NAMALWA (cell line): ENCODE measurements at regions not wholly inside any gene's neighbourhood (a gene's known extent, or its start where the extent isn't known, plus 50 kb on each side); places are given as distances from the start of the nearest gene placed in this dataset.
"Not testable (repeated sequence)": the region's sequence is repeated elsewhere in the genome, so short reads cannot be mapped to it uniquely, and the experiment has no call there.

Experiments
- DNase-seq: peaks from one replicate; pipeline ENCODE4 v3.0.0-alpha.2; 2015; ENCODE audit warnings: low spot score

DNA sequence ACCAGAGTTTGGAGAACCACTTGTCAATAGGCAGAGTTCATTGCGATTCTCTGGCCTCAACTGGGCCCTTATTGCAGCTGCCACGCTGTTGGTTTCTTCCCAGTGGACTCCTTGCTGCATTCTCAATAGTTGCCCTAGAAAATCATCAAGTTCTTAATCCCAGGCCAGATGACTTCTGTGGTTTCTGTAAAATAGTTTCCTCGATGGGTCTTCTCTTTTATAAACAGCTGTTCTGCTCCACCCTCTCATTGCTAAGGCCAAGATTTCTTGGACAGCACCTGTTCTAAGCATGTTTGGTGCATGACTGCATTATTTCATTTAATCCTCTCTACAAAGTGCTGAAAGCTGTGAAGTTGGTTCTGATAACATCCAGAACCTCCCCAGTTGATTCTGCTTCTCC, 131.0 kb downstream of the BCL2L11 start:
- no peak for DNase-seq

DNA sequence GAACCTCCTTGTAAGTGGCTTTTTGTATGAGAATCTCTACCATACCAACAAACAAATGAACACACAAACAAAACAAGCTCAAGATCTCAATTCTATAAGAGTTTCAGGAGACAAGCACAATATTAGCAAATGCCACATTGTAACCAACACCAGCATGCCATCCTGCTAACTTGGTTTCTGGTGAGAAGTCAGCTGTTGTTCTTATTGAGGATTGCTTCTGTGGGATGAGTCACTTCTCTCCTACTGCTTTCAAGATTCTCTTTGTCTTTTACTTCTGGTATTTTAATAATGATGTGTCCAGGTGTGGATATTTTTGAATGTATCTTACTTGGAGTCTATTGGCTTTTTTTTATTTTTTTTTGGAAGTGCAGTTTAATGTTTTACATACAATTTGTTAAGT, 131.7 kb downstream of the BCL2L11 start:
- no peak for DNase-seq

DNA sequence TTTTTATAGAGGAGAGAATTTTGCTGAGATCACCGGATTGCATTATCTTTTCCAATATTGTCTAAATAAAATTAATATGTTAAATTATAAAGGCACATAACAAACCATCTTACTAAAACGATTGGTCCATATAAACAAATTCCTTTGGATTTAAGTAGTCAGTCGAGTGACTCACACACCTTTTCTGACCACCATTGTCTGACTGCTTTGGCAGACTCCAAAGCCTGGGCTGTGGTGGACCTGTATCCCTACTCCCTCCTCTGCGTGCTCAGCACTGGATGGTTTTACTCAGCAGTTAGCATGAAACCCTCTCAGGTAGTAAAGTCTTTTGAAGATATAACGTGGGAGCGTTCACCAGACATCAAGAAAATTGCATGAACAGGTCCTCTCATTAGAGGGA, 134.2 kb downstream of the BCL2L11 start:
- DNase-seq, result not testable (repeated sequence)

DNA sequence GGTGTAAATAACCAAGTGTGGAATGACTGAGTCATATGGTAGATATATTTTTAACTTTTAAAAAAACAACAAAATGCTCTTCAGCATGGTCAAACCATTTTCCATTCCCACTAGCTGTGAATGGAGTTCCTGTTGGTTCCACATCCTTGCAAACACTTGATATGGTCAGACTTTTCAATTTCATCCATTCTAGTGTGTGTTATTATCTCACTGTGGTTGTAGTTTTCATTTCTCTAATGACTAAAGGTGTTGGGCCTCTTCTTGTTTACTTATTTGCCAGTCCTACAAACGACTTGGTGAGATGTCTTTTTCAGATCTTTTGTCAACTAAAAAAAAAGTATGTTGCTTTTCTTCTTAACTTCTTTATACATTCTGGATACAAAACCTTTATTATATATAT, 135.9 kb downstream of the BCL2L11 start:
- DNase-seq, result not testable (repeated sequence)

DNA sequence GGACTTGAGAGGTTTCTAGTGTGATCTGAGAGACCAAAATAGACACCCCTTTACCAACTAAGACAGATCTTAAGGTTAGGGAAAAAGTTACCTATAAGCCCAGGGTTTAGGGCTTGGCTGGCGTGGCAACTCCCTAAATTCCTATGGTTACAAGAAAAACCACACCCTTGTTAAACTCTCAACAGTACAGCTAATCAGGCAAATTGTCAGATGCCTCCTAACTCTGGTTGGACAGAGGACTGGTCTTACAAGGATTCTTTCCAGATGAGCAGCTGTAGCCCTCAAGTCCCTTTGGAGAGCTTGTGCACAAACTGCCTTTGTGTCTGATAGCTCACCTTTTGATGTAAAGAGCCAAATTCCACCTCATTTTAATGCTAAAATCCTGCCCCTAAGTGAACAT, 136.9 kb downstream of the BCL2L11 start:
- not testable (repeated sequence) for DNase-seq

- not testable (repeated sequence) for DNase-seq
These were observed 137.6 kb downstream of the BCL2L11 start for GRCh38 chr2:111258318-111258717.

- DNase-seq, result not testable (repeated sequence)
These were observed 142.1 kb downstream of the BCL2L11 start for GRCh38 chr2:111262627-111263379.

DNA sequence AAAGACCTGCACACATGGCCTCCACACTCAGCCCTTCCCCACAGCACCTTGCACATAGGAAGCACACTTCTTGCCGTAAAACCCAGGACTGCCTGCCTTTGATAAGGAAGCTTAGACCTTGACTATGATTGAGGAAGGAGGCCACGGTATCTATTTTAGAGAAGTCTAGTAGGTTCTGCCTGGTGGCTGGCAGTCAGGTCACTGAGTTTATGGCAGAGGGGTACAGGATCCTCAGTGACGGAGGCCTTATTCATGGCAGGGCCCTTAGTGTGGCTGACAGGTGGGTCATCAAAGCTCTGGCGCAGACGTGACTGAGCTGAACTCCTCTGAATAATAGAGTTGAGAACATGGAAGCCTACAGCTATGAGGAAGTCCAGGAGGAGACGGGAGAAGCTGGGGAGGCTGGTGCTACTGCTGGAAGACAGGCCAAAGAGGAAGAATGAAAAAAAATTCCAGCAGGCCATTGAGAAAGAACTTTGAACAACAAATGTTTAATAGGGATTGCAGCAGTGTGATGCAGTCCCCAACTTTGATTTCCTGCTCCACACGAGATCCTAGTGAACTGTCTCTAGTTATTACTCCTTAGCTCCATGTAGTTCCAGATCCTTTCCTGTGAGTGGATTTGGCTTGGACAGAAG, 142.8 kb downstream of the BCL2L11 start:
- DNase-seq, result not testable (repeated sequence)

- DNase-seq, result not testable (repeated sequence)
These were observed 144.2 kb downstream of the BCL2L11 start for GRCh38 chr2:111264956-111265355.

DNA sequence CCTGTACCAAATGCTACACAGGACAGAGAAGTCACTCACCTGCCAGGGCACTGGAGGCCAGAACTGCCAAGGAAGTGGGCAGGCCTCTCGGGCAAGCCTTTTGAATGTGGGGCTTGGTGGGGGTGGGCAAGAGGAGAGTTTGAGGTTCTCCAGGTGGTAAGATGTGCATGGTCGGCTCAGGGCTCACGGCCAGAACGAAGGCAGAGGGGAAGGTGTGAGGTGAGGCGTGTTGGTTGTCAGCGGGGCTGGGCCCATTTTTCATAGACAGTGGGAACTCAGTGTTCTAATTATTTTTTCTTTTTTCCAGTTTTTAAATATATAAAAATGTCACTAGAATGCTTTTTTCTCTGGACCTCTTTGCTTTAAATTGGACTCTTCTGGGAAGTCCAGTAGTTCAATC, 145.8 kb downstream of the BCL2L11 start:
- not testable (repeated sequence) for DNase-seq

DNA sequence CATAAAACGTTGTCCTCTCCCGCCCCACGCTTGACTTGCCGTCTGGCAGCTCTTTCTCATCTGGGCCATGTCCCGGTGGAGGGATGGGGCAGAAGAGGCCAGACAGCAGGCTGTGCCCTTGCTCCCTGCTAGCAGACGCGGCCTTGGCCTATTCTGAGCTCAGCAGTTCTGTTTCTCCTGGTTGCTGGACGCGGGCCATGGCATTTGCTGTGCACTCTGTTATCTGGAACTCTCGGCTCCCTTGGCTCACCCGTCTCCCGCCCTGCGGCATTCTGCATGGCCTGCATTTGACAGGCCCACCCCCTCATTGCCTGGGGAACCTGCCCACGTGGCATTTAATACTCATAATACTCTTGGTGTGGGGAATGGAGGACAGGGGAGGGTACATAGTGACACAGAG, 146.3 kb downstream of the BCL2L11 start:
- DNase-seq, result not testable (repeated sequence)

DNA sequence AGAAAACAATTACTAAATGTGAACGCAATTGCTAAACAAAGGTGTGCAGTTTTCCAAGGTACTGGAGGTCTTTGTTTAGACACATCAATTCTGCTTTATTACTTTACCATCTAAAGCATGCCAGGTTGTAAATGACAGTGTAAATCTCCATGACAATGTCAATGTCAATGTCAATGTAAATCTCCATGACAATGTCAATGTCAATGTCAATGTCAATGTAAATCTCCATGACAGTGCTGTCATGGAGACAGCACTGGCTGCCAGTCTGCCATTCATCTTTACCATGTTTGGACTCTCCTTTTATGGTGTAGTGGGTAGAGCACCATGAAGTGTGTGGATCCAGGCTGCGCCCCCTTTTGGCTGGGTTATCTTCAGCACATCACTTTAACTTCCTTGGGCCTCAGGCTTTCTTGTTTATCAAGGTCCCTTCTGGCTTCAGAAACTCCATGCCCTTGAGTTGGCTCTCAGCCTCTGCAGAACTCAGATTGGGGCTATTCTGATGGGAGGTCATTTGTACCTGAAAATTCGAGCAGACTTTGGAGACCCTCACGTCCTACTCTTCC, 149.1 kb downstream of the BCL2L11 start:
- not testable (repeated sequence) for DNase-seq

GRCh38 chr2:111270569-111270968, 149.9 kb downstream of the BCL2L11 start:
- not testable (repeated sequence) for DNase-seq

DNA sequence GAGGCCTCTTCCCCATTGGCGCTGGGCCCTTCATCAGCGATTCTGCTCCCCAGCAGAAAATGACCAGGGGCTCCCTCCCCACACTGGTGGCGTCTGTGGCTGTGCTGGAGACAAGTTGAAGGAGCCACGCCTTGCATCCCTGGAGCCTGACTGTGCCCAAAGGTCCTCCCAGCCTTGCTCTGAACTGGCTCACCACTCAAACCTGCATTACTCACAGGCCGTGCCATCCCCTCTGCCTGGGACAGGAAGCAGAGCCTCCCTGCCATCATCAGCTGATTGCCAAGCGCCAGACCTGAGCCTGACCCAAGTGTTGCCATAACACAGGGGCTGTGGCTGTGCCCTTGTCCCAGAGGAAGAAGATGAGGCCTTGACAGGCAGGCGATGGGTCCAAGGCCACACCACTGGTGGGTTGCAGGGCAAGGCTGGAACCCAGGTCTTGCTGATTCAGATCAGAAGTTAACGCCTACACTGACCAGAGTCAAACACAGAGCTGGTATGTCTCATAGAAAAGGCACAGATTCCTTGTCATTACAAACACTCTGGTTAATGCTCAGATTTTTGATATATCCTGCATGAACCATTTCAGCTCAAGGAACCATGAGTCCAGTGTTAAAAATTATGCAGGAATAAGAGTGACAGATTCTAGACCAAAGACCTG, 151.1 kb downstream of the BCL2L11 start:
- DNase-seq, result not testable (repeated sequence)

DNA sequence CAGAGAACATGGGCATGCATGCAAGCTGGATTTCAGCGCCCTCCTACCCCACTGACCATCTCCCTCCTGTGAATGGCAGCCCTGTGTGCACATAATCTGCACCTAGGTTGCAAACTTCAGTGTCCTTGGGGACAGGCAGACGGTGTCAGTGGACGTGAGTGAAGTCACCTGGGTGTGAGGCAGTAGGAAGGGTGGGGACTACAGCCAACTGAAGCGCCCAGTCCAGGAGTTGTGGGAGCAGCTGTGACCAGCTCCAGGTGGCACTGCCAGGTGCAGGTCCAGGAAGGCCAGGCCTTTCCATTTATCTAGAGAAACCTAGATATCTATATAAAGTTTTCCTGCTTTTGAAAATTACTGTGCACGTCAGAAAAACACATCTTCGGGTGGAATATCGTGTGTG, 152.3 kb downstream of the BCL2L11 start:
- not testable (repeated sequence) for DNase-seq

DNA sequence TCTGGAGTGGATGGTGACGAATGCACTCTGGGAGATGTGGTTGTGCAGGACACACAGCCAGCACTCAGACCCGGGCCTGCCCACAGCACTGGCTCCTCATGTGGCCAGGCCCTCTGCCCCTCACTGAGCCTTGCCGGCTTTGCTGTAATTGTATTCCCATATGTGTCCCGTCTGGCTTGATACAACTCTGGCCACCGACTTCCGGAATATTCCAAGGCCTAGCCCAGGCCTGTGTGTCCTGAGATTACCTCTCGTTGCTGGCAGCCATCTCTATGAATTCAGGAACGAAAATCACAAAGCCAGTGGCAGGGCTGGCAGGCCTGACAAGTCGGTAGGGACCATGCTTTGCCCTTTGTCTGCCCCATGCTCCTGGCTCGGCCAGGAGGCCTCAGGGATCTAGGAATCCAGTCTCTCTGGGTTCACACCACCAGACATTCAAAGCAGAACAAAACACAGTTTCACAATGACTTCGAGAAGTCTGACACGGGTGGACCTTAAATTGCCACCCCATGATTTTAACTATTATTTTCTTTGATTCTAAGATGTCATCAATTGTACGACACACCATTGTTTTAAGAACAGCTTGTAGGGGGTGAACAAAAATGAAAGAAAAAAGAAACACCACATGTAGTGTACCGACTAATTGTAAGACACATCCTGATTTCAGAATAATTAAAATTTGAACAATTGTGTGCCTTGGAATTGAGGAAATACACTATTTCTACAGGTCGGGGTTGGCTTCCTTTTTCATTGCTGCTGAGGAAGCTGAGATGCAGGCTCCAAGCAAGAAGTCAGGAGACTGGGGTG, 154.5 kb downstream of the BCL2L11 start:
- DNase-seq, result not testable (repeated sequence)

GRCh38 chr2:111275854-111276171, 155.1 kb downstream of the BCL2L11 start:
- DNase-seq, result not testable (repeated sequence)

- not testable (repeated sequence) for DNase-seq
These were observed 157.4 kb downstream of the BCL2L11 start for GRCh38 chr2:111278133-111278532.

- DNase-seq, result not testable (repeated sequence)
These were observed 160.1 kb downstream of the BCL2L11 start for GRCh38 chr2:111280709-111281286.

GRCh38 chr2:111282162-111282561, 161.4 kb downstream of the BCL2L11 start:
- DNase-seq, result not testable (repeated sequence)
